WTC11 (cell line): ENCODE measurements at regions not wholly inside any gene's neighbourhood (a gene's known extent, or its start where the extent isn't known, plus 50 kb on each side); places are given as distances from the start of the nearest gene placed in this dataset.

ENCODE experiments used
- CBFB ChIP-seq: sonication (generic); formaldehyde crosslinking; IDR thresholded peaks from 2 replicates; pipeline ENCODE4 v1.8.1; 2022; ENCODE audit warnings: mild to moderate bottlenecking, low read depth, missing genetic modification reagents
- CTCF ChIP-seq: fragments of 200-600 bp; IDR thresholded peaks from 2 replicates; pipeline ENCODE4 v1.8.0; 2022; ENCODE audit warnings: antibody characterized with exemption
- E2F1 ChIP-seq: sonication (generic); formaldehyde crosslinking; IDR thresholded peaks from 2 replicates; pipeline ENCODE4 v1.8.0; 2022; ENCODE audit warnings: mild to moderate bottlenecking, missing genetic modification reagents
- SP1 ChIP-seq: sonication (generic); formaldehyde crosslinking; conservative IDR thresholded peaks from 2 replicates; pipeline ENCODE4 v1.8.1; 2022; ENCODE audit warnings: missing genetic modification reagents
- STAT6 ChIP-seq: sonication (generic); formaldehyde crosslinking; conservative IDR thresholded peaks from 2 replicates; pipeline ENCODE4 v1.8.1; 2023; ENCODE audit warnings: mild to moderate bottlenecking, low read depth, missing genetic modification reagents, moderate library complexity
- USF1 ChIP-seq: sonication (generic); formaldehyde crosslinking; IDR thresholded peaks from 2 replicates; pipeline ENCODE4 v1.8.0; 2022; ENCODE audit warnings: mild to moderate bottlenecking, missing genetic modification reagents
- USF2 ChIP-seq: sonication (generic); formaldehyde crosslinking; IDR thresholded peaks from 2 replicates; pipeline ENCODE4 v1.8.1; 2023; ENCODE audit warnings: mild to moderate bottlenecking, missing genetic modification reagents, moderate library complexity
- ZNF512 ChIP-seq: sonication (generic); formaldehyde crosslinking; IDR thresholded peaks from 2 replicates; pipeline ENCODE4 v1.8.1; 2022; ENCODE audit warnings: missing genetic modification reagents, borderline replicate concordance

GRCh38 chr18:73766910-73767515 lies 380.6 kb downstream of the FBXO15 start:
- TF ChIP-seq USF1 (CRISPR knock-in tag) (no peak), CTCF (no peak), SP1 (CRISPR knock-in tag) (no peak), STAT6 (no peak), ZNF512 (CRISPR knock-in tag) (no peak), E2F1 (no peak), USF2 (no peak), CBFB (CRISPR knock-in tag) (no peak)
